Endothelial cell of hepatic sinusoid (primary cell): ENCODE measurements at regions not wholly inside any gene's neighbourhood (a gene's known extent, or its start where the extent isn't known, plus 50 kb on each side); places are given as distances from the start of the nearest gene placed in this dataset.
"Not testable (repeated sequence)": the region's sequence is repeated elsewhere in the genome, so short reads cannot be mapped to it uniquely, and the experiment has no call there.

Experiments
- in situ Hi-C: cut with HindIII; loops from 2 replicates; pipeline ENCODE4 v1.10.0; 2017; ENCODE audit warnings: low sequenced_read_pairs

DNA sequence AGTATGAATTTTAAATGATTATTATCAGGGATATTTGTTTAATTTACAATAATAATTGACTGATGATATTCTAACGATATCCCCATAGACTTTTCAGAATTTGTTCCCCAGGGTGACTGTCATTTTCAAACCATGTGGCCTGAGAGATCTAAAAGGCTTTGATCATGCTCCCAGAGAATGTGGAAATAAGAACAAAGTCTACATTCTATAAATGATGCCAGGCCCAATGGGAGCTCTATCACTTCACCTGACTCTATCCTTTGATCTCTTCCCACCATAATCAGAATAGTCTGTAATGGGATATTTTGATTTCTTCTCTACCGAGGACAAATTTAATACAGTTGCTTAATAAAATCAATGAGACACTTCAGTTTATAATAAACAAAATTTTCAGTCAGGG is 483.4 kb upstream of the IRAK1BP1 start:
- in situ Hi-C loops = no loop called here

DNA sequence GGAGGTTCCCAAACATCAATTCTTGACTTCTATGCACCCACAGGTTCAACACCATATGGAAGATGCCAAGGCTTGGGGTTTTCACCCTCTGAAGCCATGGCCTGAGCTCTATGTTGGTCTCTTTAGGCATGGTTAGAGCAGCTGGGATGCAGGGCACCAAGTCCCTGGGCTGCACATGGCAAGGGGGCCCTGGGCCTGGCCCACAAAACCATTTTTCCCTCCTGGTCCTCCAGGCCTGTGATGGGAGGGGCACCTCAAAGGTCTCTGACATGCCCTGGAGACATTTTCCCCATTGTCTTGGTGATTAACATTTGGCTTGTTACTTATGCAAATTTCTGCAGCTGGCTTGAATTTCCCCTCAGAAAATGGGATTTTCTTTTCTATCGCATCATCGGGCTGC is 480.5 kb upstream of the IRAK1BP1 start:
- in situ Hi-C loops = not testable (repeated sequence)

DNA sequence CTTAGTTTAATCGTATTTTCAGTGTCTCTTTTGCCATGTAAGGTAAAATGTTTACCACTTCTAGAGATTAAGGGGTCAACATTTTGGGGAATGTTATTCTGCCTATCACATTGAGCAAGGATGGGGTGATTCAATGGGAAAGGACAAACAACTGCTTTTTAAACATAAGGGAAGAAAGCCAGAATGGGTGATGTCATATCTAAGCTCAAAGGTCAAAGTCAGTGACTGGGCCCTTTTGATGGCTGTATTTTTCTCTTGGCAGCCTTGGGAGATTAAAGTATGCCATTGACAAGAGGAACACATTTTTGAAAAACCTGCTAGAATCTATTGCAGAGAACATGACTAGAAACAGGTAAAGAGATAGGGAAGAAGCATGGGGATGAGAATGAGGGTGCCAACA is 477.3 kb upstream of the IRAK1BP1 start:
- in situ Hi-C loops = no loop called here

DNA sequence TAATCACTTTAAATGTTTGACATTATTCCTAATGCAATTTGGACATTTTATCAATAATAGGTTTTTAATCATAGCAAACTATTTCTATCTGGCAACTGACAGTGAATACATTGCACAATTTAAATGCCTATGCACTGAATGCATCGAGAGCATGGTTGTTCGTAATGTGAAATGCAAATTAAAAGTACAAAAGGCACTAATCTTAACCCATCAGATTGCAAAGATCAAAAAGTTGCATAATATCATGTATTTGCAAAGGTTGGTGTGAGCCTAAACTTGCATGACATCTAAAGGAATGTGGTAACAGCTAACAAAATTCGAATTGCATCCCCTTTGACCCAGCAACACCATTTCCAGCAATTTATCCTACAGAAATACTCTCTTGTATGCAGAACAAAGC is 469.9 kb upstream of the IRAK1BP1 start:
- in situ Hi-C loops = no loop called here

DNA sequence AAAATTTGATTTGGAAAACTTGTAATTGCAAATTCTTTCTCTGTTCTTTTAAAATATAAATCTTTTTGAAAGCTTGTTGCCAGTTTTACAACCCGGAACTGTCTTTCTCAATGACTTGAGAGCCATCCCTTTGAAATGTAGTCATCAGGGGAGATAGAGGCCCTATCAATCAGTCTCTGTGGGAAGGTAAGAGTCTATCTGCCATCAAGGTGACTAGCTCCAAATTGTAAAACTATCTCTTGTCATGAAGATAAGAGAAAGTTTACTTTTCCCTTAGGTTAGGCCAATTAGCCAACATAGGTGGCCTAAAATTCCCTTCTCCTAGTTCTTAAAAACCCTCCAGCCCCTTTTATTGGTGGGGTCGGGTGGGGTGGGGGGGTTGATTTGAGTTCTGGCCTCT is 469.1 kb upstream of the IRAK1BP1 start:
- in situ Hi-C loops = no loop called here

DNA sequence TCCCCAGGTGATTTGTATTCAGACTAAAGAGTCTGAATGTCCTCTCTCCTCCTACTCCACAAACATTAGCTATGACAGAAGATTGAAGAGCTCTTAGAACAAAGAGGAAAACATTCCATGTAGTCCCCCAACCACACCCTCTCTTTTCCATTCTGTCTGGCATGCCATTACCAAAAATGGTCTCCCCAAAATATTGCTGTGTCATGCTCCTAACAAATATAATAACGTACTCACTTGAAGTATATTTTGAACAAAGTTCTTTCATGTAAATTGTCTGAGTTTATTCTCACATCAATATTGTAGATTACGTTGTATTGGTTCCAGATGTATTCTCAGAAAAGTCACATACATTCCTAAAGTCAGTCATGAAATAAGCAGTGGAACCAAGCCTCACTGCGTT is 467.3 kb upstream of the IRAK1BP1 start:
- in situ Hi-C loops = no loop called here

DNA sequence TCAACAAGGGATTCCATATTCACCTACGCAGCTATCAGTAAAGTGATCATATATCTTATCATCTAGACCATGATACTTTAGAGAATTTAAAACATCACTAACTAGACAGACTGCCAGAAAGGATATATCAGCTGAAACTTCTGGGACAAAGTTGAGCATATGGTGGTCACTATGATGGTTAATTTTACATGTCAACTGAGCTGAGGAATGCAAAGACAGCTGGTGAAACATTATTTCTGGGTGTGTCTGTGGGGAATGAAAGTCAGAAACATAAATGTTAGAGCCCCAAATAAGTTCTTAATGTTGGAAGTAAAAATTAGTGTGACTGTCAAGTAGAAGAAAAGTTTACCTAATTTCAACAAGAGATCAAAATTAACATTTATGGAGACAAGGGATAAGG is 440.0 kb upstream of the IRAK1BP1 start:
- in situ Hi-C loops = no loop called here

DNA sequence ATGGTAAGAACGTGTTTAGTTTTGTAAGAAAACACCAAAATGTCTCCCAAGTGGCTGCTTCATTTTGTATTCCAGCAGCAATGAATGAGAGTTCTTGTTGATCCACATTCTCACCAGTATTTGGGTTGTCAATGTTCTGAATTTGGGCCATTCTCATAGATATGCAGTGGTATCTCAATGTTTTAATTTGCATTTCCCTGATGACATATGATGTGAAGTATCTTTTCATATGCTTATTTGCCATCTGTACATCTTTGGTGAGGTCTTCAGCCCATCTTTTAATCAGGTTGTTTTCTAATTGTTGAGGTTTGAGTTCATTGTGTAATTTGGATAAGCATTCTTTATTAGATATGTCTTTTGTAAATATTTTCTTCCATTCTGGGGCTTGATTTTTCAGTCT is 436.8 kb upstream of the IRAK1BP1 start:
- in situ Hi-C loops = no loop called here

DNA sequence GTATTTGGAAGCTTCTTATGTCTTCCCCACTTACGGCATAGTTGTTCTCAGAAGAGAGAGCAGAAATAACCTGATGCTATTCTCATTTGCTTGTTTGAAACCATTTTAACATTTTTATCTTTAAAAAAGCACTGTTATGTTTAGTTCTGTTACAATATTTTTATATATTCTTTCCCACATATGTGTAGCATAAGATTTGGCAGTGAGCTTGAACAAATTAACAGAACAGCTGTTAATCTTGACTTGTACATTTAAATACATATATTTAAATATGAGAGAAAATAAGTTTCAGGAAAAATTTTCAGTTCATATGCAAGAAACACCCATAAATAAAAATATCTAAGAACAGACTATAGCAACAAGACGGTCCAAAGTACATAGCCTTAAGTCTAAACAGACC is 431.7 kb upstream of the IRAK1BP1 start:
- in situ Hi-C loops = no loop called here

DNA sequence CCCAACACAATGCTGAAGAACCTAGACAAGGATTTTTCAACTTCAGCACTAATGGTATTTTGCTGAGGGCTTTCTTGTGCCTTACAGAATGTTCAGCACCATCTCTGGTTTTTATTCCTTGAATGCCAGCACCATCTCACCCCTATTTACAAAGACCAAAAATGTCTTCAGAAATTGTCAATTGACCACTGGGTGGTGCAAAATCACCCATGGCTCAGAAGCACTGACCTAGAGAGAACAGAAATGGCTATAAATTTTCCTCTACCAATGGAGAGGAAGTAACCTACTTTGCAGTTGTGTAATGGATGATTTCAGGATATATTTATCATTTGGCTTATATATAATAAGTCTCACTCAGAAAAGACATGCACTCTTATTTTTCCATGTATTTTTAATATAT is 431.0 kb upstream of the IRAK1BP1 start:
- in situ Hi-C loops = no loop called here

DNA sequence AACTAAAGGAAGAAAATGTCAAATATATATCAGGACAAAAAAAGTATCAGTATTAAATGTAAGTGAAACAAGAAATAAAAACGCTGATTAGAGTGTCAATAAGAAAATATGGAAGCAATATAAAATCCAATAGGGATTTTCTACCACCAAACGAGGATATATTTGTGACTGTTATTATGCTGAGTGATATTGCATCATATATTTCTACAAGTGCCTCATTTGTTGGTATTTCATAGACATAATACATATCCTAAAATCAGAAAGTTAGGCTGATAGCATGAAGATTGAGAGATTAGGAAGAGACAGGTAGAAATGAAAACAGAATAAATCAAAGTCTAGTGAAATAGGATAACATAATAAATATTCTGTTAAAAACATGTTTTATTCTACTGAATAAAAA is 429.2 kb upstream of the IRAK1BP1 start:
- in situ Hi-C loops = no loop called here

DNA sequence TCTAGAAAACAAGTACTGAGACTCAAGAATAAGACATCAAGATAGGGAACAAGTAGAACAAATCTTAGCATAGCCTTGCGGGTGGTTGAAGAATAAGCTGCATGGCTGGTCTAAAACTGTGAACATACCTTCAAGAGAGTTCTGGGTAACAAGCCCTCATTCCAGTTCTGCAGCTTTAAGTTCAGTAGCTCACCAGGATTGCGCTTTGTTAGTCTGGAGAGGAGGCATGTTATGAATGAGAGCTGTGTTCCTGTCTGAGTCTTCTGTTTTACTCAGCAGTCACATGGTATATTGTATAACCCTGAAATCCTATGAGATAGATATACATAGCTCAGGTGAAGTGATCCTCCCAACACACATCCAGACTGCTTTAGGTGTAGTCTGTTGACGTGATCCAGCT is 406.6 kb upstream of the IRAK1BP1 start:
- in situ Hi-C loops = no loop called here

DNA sequence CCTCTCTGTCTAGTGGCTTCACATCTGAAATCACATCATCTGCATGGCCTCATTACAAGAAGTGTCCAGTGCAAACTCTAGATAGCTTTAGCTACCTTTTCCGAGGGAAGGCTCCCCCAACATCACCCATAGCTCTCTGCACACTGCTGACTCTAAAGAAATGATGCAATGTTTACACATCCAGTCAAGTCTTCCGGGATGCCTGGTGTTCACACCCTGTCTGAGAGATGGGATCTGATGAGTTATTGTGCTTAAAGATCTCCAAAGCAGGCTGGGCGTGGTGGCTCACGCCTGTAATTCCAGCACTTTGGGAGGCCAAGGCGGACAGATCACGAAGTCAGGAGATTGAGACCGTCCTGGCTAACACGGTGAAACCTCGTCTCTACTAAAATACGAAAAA is 404.6 kb upstream of the IRAK1BP1 start:
- in situ Hi-C loops = no loop called here

DNA sequence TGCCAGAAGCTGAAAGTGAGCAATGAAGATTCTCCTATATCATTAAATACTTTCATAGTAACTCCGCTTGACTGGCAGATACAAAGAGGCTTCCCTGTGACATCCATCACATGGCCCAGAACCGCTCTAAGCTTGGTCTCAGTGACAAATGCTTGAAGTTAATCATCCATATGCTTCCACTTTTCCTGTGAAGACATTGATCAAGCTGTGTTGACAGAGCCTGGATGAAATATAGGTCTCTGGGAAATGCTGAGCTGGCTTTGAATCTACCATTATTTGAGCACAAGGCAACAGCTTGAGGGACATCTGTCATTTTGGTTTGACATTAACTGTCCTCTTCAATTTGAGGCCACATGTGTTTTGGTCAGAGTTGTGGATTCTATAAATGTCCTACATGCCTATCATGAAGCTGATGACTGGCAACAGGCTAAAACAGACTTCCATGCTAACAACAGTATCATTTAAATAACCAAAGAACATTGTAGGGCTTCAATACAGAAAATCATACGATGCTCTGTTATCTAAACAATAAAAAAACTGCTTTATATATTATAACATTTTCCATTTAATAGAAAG is 402.2 kb upstream of the IRAK1BP1 start:
- in situ Hi-C loops = no loop called here

DNA sequence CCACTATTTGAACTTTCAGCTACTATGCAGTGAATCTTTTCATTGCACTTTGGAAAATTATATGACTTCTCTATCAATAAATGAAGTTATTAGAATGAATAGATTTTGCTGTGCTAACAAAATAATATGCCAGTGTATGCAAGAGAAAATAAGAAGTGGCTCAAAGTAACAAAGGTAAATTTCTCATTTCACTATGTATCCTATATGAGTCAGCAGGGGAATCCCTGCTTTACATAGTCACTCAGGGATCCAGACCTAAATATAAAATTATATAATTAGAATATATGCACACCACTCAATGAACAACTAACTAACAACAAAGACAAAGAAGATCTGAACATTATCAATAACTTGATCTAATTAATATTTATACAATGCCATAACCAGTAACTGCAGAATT is 390.8 kb upstream of the IRAK1BP1 start:
- in situ Hi-C loops = no loop called here

DNA sequence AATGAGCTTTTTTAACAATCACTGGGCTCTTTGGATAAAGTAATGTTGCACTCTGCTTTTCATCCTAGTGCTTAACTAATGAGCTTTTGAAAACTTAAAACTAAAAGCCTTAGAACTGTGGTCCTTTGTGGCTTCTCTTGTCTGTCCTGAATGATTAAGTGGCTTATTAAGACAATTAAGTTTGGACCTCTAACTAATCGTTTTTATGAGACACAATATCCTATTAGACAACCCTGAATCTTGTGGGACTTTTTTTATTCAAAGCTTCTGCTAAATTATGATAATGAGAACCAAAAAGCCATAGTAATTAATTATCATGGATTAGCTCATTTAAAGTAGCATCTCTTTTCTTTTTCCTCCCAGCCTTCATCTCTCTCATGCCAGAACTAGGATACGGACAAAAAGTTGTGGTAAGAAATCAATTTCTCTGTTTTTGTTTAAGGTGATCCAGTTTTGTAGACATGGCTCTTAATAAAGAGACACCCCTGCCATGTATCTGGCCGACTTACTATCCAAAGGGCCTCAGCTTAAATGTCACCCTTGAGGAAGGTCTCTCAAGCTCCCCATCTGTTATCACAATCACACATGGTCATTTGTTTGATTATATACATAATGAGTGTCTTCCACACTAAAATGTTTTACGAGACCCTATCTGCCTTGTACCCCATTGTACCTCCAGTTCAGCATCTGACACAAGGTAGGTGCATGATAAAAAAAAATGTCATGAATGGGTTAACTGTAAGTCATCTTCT is 384.4 kb upstream of the IRAK1BP1 start:
- in situ Hi-C loops = no loop called here

DNA sequence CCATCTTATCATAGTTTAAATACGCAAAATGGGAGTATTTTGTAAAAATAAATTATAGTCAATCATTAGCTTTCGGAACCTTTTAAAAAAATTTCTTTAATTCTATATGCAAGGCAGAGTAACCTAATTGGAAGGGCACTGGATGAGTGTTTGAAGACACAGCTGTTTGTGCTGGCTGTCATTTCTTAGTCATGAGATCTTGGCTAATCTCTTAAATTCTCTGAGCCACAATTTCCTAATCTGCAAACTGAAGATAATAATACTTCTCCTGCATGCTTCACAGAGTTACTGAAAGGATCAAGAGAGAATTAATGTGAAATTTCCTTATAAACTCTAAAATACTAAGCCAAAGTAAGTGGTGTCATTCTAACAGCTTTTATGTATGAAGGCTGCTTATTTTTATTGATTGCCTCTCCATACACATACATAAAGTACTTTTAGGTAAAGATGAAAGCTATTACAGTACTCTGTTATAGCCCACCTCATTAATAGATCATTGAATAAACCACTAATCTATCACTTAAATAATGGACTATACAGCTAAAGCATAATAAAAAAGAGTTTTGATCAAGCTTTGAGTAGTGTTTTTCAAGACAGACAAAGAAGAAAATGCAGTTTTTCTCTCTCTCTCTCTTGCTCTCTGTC is 383.7 kb upstream of the IRAK1BP1 start:
- in situ Hi-C loops = no loop called here

DNA sequence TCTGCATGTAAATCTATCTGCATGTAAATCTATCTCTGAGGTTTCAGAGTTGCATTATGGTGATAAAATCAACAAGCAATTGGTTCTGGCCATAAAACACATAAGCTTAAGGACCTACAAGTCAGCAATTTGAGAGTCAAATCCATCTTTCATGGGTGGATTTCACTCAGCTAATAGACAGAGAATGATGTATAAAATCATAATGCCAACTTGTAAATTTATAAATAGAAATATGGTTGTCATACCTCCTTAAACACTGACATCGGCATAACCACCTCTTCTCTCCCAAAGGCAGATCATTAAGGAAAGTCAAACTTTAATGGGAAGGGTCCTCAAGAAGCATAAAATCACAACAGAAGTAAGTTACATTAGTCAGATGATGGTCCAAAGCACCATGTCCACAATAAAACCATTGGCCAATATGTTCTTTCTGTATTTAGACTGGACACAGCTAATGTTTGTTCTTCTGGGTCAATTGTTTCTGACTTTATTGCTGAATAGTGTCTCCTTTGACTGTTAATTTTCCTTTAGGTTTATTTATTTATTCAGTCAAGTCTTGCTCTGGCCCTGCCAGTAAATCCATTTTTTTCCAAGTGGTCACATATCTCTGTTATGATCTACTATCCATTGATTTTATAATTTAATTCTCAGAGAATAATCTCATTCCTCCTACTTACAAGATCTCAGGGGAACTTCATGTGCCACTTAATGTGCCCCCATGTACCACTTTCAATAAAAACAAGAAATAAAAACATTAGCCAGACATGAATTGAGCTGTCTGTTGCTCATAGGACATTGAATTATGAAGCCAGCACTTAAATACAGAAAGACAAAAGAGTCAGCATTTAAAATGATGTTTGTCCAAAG is 382.9 kb upstream of the IRAK1BP1 start:
- in situ Hi-C loops = no loop called here

DNA sequence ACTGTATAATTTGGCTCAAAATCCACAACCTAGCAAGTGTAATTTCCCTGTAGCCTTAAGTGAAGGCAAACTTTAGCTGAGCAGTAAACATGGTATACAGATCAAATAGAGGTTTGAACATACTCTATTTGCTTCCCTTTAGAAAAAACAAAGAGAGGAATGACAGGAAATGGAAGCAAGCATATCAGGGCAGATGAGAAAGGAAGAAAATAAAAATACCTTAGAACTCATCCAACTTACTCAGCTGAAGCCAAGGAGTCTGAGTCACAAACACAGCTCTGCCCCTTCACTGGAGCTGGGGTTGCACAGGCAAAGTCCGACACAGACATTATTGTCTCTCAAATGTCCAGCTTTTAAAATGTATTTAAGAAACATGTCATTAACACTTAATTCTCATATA is 379.9 kb upstream of the IRAK1BP1 start:
- in situ Hi-C loops = no loop called here

DNA sequence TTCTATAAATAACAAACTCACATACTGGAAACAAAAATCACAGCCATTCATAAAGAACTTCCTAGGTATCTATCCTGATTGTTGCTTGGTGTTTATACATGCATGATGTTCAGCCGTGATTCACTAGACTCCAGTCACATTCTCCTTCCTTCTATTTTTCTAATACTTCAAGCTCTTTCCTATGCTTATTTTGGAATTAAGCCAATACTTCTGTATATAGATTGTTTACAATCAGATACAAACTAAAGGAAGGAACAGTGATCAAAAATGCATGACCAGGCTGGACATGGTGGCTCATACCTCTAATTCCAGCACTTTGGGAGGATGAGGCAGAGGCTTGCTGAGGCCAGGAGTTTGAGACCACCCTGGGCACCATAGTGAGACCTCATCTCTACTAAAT is 377.5 kb upstream of the IRAK1BP1 start:
- in situ Hi-C loops = no loop called here

DNA sequence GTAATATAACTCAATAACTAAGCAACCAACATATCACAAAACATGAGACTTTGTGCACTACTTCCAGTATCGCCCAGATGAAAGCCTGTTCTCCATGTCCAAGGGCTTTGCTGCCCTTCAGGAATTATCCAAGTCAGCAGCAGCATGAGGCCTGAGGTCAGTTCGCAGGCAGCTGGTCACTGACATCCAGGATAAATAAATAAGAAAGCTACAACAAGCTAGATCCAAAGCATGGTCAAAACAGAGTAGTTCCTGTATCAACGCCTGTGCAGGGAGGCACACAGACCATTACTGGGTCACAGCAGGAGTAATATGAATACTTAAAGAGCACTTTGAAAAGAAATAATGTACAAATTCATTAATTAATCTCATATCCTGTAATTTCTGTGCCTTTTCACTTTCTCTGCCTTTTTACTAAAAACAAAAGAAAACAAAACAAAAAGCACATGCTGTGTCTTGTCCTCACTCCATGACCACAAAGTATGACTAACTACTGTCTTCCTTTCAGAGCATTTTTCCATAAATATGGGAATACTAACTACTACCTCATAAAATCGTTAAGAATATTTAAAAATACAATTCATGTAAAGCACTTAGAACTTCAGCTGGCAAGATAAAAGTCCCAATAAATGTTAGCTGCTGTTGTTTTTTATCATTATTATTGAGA is 374.9 kb upstream of the IRAK1BP1 start:
- in situ Hi-C loops = no loop called here
